Activated T-cell treated with anti-CD3 and anti-CD28 coated beads, Interleukin-2, amount 50 U/mL, for 48 hours (primary cell): ENCODE measurements at regions not wholly inside any gene's neighbourhood (a gene's known extent, or its start where the extent isn't known, plus 50 kb on each side); places are given as distances from the start of the nearest gene placed in this dataset.
"Not testable (repeated sequence)": the region's sequence is repeated elsewhere in the genome, so short reads cannot be mapped to it uniquely, and the experiment has no call there.

ENCODE experiments used
- DNase-seq, 2 experiments: peaks; one replicate each; pipeline ENCODE4 v3.0.0-alpha.2; 2020

- DNase-seq = no peak
These were observed 463.7 kb upstream of the FSIP2 start for GRCh38 chr2:185274718-185275484.

GRCh38 chr2:185275979-185276378, 462.6 kb upstream of the FSIP2 start:
- DNase-seq = not testable (repeated sequence)

- DNase-seq = no peak
These were observed 459.8 kb upstream of the FSIP2 start for GRCh38 chr2:185278761-185279160.

GRCh38 chr2:185279999-185280398, 458.6 kb upstream of the FSIP2 start:
- no peak for DNase-seq

- DNase-seq = no peak
These were observed 453.9 kb upstream of the FSIP2 start for GRCh38 chr2:185284696-185285095.

- DNase-seq = not testable (repeated sequence)
These were observed 448.6 kb upstream of the FSIP2 start for GRCh38 chr2:185290012-185290411.

- DNase-seq = peak in 1 of 2 experiments; percentile 29
These were observed 447.5 kb upstream of the FSIP2 start for GRCh38 chr2:185291035-185291647.

GRCh38 chr2:185299867-185300266, 438.7 kb upstream of the FSIP2 start:
- DNase-seq = no peak

GRCh38 chr2:185306119-185306518, 432.5 kb upstream of the FSIP2 start:
- DNase-seq = no peak

- no peak for DNase-seq
These were observed 422.2 kb upstream of the FSIP2 start for GRCh38 chr2:185316383-185316782.

- no peak for DNase-seq
These were observed 420.3 kb upstream of the FSIP2 start for GRCh38 chr2:185318271-185318724.

GRCh38 chr2:185335879-185336278, 402.7 kb upstream of the FSIP2 start:
- no peak for DNase-seq

GRCh38 chr2:185337033-185337432, 401.6 kb upstream of the FSIP2 start:
- DNase-seq = no peak

GRCh38 chr2:185338104-185338503, 400.5 kb upstream of the FSIP2 start:
- no peak for DNase-seq

GRCh38 chr2:185347445-185347844, 391.2 kb upstream of the FSIP2 start:
- DNase-seq = no peak

GRCh38 chr2:185360776-185361175, 377.8 kb upstream of the FSIP2 start:
- no peak for DNase-seq

- DNase-seq = no peak
These were observed 366.4 kb upstream of the FSIP2 start for GRCh38 chr2:185372188-185372587.

- no peak for DNase-seq
These were observed 365.4 kb upstream of the FSIP2 start for GRCh38 chr2:185373229-185373628.

- DNase-seq = no peak
These were observed 363.7 kb upstream of the FSIP2 start for GRCh38 chr2:185374878-185375277.

GRCh38 chr2:185375731-185376130, 362.9 kb upstream of the FSIP2 start:
- no peak for DNase-seq

- DNase-seq = no peak
These were observed 357.0 kb upstream of the FSIP2 start for GRCh38 chr2:185381631-185382030.

GRCh38 chr2:185384822-185385560, 353.6 kb upstream of the FSIP2 start:
- no peak for DNase-seq

GRCh38 chr2:185388226-185388625, 350.4 kb upstream of the FSIP2 start:
- DNase-seq = no peak

GRCh38 chr2:185391543-185391942, 347.1 kb upstream of the FSIP2 start:
- DNase-seq = no peak
